ENCODE measurements at regions not wholly inside any gene's neighbourhood (a gene's known extent, or its start where the extent isn't known, plus 50 kb on each side); places are given as distances from the start of the nearest gene placed in this dataset.

DNA sequence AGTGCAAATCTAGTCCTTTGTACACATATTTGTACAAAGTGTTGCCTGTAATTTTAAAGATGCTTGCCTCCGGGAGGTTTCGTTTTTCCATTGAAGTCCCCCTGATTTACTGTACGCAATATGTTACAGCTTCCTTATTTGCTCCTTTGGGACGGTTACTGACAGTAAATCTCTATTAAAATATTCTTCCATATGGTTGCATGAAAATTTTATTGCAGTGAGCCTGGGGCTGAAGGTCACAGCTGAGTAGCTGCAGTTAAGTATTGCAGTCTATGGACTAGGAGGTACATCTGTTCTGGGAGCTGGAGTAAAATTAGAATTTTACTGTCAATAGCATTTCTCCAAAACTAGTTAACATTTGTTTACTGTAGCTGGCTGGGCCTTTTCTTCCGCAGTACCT is 119.2 kb downstream of the ETAA1 start:
- H3K27ac ChIP-seq, result no peak overlapping the region
- TF ChIP-seq, protein P1, sequence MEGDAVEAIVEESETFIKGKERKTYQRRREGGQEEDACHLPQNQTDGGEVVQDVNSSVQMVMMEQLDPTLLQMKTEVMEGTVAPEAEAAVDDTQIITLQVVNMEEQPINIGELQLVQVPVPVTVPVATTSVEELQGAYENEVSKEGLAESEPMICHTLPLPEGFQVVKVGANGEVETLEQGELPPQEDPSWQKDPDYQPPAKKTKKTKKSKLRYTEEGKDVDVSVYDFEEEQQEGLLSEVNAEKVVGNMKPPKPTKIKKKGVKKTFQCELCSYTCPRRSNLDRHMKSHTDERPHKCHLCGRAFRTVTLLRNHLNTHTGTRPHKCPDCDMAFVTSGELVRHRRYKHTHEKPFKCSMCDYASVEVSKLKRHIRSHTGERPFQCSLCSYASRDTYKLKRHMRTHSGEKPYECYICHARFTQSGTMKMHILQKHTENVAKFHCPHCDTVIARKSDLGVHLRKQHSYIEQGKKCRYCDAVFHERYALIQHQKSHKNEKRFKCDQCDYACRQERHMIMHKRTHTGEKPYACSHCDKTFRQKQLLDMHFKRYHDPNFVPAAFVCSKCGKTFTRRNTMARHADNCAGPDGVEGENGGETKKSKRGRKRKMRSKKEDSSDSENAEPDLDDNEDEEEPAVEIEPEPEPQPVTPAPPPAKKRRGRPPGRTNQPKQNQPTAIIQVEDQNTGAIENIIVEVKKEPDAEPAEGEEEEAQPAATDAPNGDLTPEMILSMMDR (IDR thresholded peaks at IDR 0.05), result no peak
- no peak for TF ChIP-seq ZFX (IDR thresholded peaks at IDR 0.05; ENCODE audit: borderline replicate concordance)

DNA sequence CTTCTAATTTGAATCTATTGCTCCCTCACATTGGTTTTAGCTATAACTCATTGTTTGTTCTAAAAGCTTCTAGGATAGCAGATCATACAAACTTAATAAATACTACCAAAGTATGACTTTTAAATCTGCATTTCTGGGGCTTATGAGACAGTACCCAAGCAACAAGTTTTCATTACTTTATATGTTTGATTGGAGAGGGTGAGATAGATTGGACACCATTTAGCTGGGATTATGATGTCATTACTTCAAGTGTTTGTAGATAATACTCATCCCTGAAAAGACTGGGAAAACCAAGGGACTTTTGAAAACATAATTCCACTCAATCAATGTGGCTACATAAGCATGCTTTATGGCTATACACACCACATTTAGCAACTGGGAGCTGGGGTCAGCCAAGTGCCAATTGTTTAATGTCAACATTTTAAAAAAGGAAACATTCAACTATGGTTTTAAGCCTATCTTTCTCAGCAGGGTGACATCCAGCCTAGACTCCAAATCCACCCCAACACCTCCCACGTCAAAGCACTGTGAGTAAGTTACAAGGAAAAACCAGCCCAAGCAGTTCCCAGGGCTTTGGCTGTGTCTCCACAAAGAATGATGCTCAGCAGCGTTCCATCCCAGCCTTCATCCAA is 119.9 kb downstream of the ETAA1 start:
- TF ChIP-seq, protein P1 (IDR thresholded peaks at IDR 0.05), result no peak
- no peak for TF ChIP-seq ZFX (IDR thresholded peaks at IDR 0.05; ENCODE audit: borderline replicate concordance)

DNA sequence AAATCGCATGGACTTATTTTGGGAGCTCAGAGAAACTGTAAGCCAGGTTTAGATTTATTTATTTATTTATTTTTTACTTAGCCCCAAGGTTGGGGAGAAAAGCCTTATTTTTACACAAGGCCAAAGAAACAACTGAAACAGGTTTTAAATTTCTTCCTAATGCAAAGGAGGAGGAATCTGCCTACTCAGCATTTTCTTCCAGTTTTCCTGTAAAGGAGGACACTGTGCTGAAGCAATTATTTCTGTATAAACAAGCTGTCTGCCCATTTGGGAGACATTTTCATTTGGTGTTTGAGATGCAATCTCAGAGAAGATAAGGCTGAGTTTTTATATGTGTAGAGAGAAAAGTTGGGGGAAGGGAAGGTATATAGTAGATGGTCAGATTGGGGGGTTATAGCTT is 125.0 kb downstream of the ETAA1 start:
- no peak overlapping the region for H3K27ac ChIP-seq
- TF ChIP-seq ZFX (IDR thresholded peaks at IDR 0.05; ENCODE audit: borderline replicate concordance), result no peak
- TF ChIP-seq, protein P1 (IDR thresholded peaks at IDR 0.05), result no peak

More for the DNA sequence above, 119.9 kb downstream of the ETAA1 start:
- H3K27ac ChIP-seq, result no peak overlapping the region

DNA sequence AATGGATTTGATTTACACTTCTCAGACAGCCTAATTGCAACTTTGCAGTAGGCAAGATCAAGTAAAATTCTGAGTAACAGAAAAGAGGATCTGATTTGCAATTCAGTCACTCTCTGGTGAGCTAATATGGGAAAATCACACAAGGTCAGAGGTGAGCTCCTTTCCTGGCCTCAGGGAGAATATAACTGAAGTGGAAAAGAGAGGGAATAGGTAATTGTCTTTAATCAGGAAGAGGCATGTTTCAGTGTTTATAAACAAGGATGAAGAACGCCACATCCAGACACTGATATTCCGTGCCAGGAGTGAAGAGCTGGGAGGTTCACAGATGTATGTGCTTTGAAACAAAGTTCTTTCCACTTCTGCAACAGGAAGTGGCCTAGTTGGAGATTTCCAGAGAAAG is 127.1 kb downstream of the ETAA1 start:
- no peak overlapping the region for H3K27ac ChIP-seq
- no peak for TF ChIP-seq ZFX (IDR thresholded peaks at IDR 0.05; ENCODE audit: borderline replicate concordance)
- TF ChIP-seq, protein P1 (IDR thresholded peaks at IDR 0.05), result no peak

DNA sequence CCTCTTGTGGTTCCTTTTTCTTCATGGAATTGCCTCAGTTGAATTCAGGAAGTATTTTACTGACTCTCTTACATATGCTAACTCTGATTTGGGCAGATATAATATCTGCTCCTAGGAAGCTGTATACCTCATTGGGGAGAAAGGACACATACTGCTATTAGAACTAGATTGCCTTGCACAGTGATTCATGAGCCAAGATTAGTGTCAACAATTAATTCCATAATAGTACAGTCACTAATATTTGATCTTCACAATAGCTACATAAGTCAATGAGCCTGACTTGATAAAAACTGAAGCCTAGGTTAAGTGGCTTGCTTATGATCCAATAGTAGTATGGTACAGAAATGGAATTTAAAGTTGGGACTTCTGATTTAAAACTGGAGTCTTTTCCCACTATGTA is 127.6 kb downstream of the ETAA1 start:
- TF ChIP-seq, protein P1 (IDR thresholded peaks at IDR 0.05), result no peak
- TF ChIP-seq ZFX (IDR thresholded peaks at IDR 0.05; ENCODE audit: borderline replicate concordance), result no peak
- H3K27ac ChIP-seq, result no peak overlapping the region

DNA sequence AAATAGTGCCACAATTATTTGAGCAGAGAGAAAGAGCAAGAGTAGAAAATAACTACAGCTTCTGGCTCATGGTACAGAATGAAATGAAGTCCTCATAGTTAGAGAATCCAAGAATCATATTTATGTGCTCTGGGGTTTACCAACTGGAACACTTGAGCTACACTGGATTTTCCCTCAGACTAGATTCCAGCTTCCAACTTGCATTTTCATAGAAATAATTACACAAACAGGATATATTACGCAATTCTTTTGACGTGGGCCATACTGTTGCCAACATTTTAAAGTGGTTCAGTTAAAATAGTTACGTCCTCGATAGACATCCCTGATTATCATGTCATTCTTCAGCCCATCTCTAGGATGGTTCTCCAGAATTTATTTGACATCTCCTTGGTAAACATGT is 129.2 kb downstream of the ETAA1 start:
- H3K27ac ChIP-seq, result no peak overlapping the region
- TF ChIP-seq ZFX (IDR thresholded peaks at IDR 0.05; ENCODE audit: borderline replicate concordance), result no peak
- TF ChIP-seq, protein P1 (IDR thresholded peaks at IDR 0.05), result no peak

DNA sequence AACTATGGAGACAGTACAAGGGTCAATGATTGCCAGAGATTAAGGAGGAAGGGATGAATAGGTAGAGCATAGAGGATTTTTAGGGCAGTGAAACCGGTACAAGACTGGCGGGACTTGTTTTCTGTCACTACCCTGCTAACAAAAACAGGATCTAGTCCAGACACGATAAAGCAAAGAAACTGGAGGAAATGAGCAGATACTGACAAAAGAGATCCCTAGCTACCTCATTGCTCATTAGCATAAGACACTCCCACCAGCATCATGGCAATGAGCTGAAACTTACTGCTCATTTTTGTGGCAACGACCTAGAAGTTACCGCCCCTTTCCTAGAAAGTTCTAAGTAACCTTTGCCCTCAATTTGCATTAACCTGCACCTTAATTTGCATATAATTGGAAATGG is 131.2 kb downstream of the ETAA1 start:
- no peak overlapping the region for H3K27ac ChIP-seq
- no peak for TF ChIP-seq ZFX (IDR thresholded peaks at IDR 0.05; ENCODE audit: borderline replicate concordance)
- TF ChIP-seq, protein P1 (IDR thresholded peaks at IDR 0.05), result no peak

Data from 22Rv1 (cell line).